GM13976 (cell line): ENCODE measurements at regions not wholly inside any gene's neighbourhood (a gene's known extent, or its start where the extent isn't known, plus 50 kb on each side); places are given as distances from the start of the nearest gene placed in this dataset.

ENCODE experiments used
- DNase-seq: peaks from one replicate; pipeline ENCODE4 v3.0.0; 2012; ENCODE audit warnings: low spot score
- CTCF ChIP-seq: IDR thresholded peaks from 2 replicates; pipeline ENCODE4 v1.5.1; 2012; ENCODE audit warnings: borderline replicate concordance, mild to moderate bottlenecking; ENCODE audit not compliant: insufficient read depth; ENCODE audit errors: extremely low read depth, missing control alignments, control extremely low read depth
- in situ Hi-C: fragments of 300-500 bp; cut with MboI; formaldehyde crosslinking; loops from one replicate; pipeline ENCODE4 v1.12.0; 2022; ENCODE audit warnings: low sequenced_read_pairs, mixed read lengths, inconsistent platforms; ENCODE audit not compliant: unreplicated experiment

- no peak for DNase-seq
- in situ Hi-C loops, result no loop called here
- no peak for TF ChIP-seq CTCF
Measured at GRCh38 chr1:76010802-76011201, 63.7 kb upstream of the ST6GALNAC3 start.

- in situ Hi-C loops, result no loop called here
- TF ChIP-seq CTCF, result no peak
- DNase-seq, result no peak
Measured at GRCh38 chr1:76012341-76013205, 62.0 kb upstream of the ST6GALNAC3 start.

GRCh38 chr1:76013206-76013581 lies 61.4 kb upstream of the ST6GALNAC3 start:
- TF ChIP-seq CTCF, result no peak
- DNase-seq, result no peak
- in situ Hi-C loops, result no loop called here

- no peak for TF ChIP-seq CTCF
- in situ Hi-C loops, result no loop called here
- no peak for DNase-seq
Measured at GRCh38 chr1:76015478-76016103, 59.0 kb upstream of the ST6GALNAC3 start.

GRCh38 chr1:76018045-76018444 lies 56.5 kb upstream of the ST6GALNAC3 start:
- no peak for DNase-seq
- no peak for TF ChIP-seq CTCF
- in situ Hi-C loops, result no loop called here

GRCh38 chr1:76021846-76022245 lies 52.7 kb upstream of the ST6GALNAC3 start:
- in situ Hi-C loops, result no loop called here

More at GRCh38 chr1:76021846-76022245, 52.7 kb upstream of the ST6GALNAC3 start:
- TF ChIP-seq CTCF, result no peak
- DNase-seq, result no peak
